H1 (cell line): ENCODE measurements at regions not wholly inside any gene's neighbourhood (a gene's known extent, or its start where the extent isn't known, plus 50 kb on each side); places are given as distances from the start of the nearest gene placed in this dataset.
"Not testable (repeated sequence)": the region's sequence is repeated elsewhere in the genome, so short reads cannot be mapped to it uniquely, and the experiment has no call there.

ENCODE experiments used
- CTCF ChIA-PET: fragments of 300-600 bp; sonication (Branson Sonifier 250); formaldehyde crosslinking; loops from one replicate; lab custom pipeline; 2021; ENCODE audit not compliant: partially characterized antibody; lab: Charles Lee
- POLR2A ChIA-PET: fragments of 300-600 bp; sonication (Branson Sonifier 250); formaldehyde crosslinking; loops from one replicate; lab custom pipeline; 2021; ENCODE audit warnings: inconsistent platforms; ENCODE audit not compliant: partially characterized antibody; lab: Charles Lee
- DNase-seq, 2 experiments: peaks; one replicate each; pipeline versions ENCODE4 v3.0.0 to v3.0.0-alpha.2; 2010 to 2022; ENCODE audit warnings: low spot score in 2 of 2, low read depth in 1 of 2, mixed read lengths in 1 of 2
- FAIRE-seq: peaks from 2 replicates; lab custom pipeline; 2011; peaks lifted over from hg19 to GRCh38; lab: Jason Lieb, UNC
- H2AFZ ChIP-seq: 2 replicates; pipeline ENCODE4 v1.8.1; 2012; ENCODE audit warnings: low read length, inconsistent platforms
- H2AK5ac ChIP-seq: 2 replicates; pipeline ENCODE4 v1.6.1; 2013; ENCODE audit warnings: low read depth, low read length
- H2BK120ac ChIP-seq: replicated peaks from 2 replicates; pipeline ENCODE3; 2013; ENCODE audit warnings: low read depth, low read length, inconsistent platforms
- H2BK12ac ChIP-seq: 2 replicates; pipeline ENCODE4 v1.6.1; 2013; ENCODE audit warnings: low read depth, low read length
- H2BK15ac ChIP-seq: 2 replicates; pipeline ENCODE4 v1.6.1; 2013; ENCODE audit warnings: low read length
- H2BK20ac ChIP-seq: 2 replicates; pipeline ENCODE4 v1.6.1; 2013; ENCODE audit warnings: low read length
- H2BK5ac ChIP-seq: 2 replicates; pipeline ENCODE4 v1.6.1; 2013; ENCODE audit warnings: low read depth, low read length
- H3K14ac ChIP-seq: 2 replicates; pipeline ENCODE4 v1.6.1; 2013; ENCODE audit warnings: inconsistent platforms; ENCODE audit not compliant: insufficient read length
- H3K18ac ChIP-seq: 2 replicates; pipeline ENCODE4 v1.6.1; 2013; ENCODE audit warnings: low read length; ENCODE audit errors: extremely low read depth
- H3K23ac ChIP-seq: 2 replicates; pipeline ENCODE4 v1.6.1; 2013; ENCODE audit warnings: inconsistent platforms; ENCODE audit not compliant: insufficient read length
- H3K23me2 ChIP-seq: 2 replicates; pipeline ENCODE4 v1.6.1; 2013; ENCODE audit warnings: low read depth, low read length
- H3K27ac ChIP-seq: 2 replicates; pipeline ENCODE4 v1.6.1; 2011; ENCODE audit warnings: low read depth, low read length, inconsistent platforms
- H3K27me3 ChIP-seq, 4 experiments: replicated peaks in 1 of 4; 1 replicate in 1 of 4; 2 replicates in 3 of 4; pipeline versions ENCODE4 v1.6.1 to v1.8.1; 2011 to 2013; ENCODE audit warnings: low read length in 3 of 4, mild to moderate bottlenecking in 3 of 4, inconsistent platforms in 2 of 4, mixed read lengths in 2 of 4, moderate library complexity in 1 of 4; ENCODE audit not compliant: control insufficient read depth in 3 of 4, insufficient read depth in 3 of 4; ENCODE audit errors: extremely low read depth in 1 of 4
- H3K36me3 ChIP-seq, 4 experiments: 2 replicates each; pipeline versions ENCODE4 v1.6.1 to v1.8.1; 2011 to 2013; ENCODE audit warnings: mild to moderate bottlenecking in 4 of 4, low read length in 3 of 4, moderate library complexity in 2 of 4, control low read depth in 1 of 4, inconsistent platforms in 1 of 4; ENCODE audit not compliant: insufficient read depth in 4 of 4, control insufficient read depth in 2 of 4
- H3K4ac ChIP-seq: replicated peaks from 2 replicates; pipeline ENCODE3; 2013; ENCODE audit warnings: low read length, low read depth, mixed read lengths, inconsistent platforms; ENCODE audit not compliant: insufficient read length
- H3K4me1 ChIP-seq, 4 experiments: replicated peaks in 1 of 4; 1 replicate in 1 of 4; 2 replicates in 3 of 4; pipeline versions ENCODE4 v1.6.1 to v1.8.1; 2011 to 2013; ENCODE audit warnings: low read length in 3 of 4, inconsistent platforms in 2 of 4, mixed read lengths in 1 of 4; ENCODE audit not compliant: insufficient read depth in 4 of 4, control insufficient read depth in 3 of 4
- H3K4me2 ChIP-seq, 2 experiments: 2 replicates each; pipeline versions ENCODE4 v1.6.1 to v1.8.1; 2011 to 2013; ENCODE audit warnings: low read depth in 2 of 2, low read length in 2 of 2, control low read depth in 1 of 2, inconsistent platforms in 1 of 2, mild to moderate bottlenecking in 1 of 2; ENCODE audit not compliant: insufficient read depth in 1 of 2
- H3K4me3 ChIP-seq, 4 experiments: fragments of 200-600, 300-600 bp in 1 of 4; sonication (generic), shearing (Covaris generic), sonication (Bioruptor Twin) in 1 of 4; 2 replicates each; pipeline versions ENCODE4 v1.5.1 to v1.8.1; 2011 to 2016; ENCODE audit warnings: low read length in 4 of 4, low read depth in 3 of 4, control low read depth in 2 of 4, inconsistent platforms in 2 of 4, mild to moderate bottlenecking in 2 of 4, mixed read lengths in 1 of 4, moderate library complexity in 1 of 4; ENCODE audit not compliant: insufficient read depth in 2 of 4; ENCODE audit errors: extremely low read depth in 1 of 4
- H3K56ac ChIP-seq: replicated peaks from 2 replicates; pipeline ENCODE3; 2013; ENCODE audit warnings: low read depth, mild to moderate bottlenecking, mixed read lengths, low read length, inconsistent platforms; ENCODE audit not compliant: insufficient read length
- H3K79me1 ChIP-seq: 2 replicates; pipeline ENCODE4 v1.6.1; 2013; ENCODE audit warnings: low read depth, low read length, control low read depth
- H3K79me2 ChIP-seq, 2 experiments: 2 replicates each; pipeline versions ENCODE4 v1.6.1 to v1.8.1; 2012 to 2013; ENCODE audit warnings: low read length in 2 of 2, mild to moderate bottlenecking in 2 of 2, inconsistent platforms in 1 of 2; ENCODE audit not compliant: insufficient read depth in 2 of 2, control insufficient read depth in 1 of 2
- H3K9ac ChIP-seq, 4 experiments: replicated peaks in 1 of 4; 1 replicate in 1 of 4; 2 replicates in 3 of 4; pipeline versions ENCODE4 v1.6.1 to v1.8.1; 2011 to 2013; ENCODE audit warnings: low read depth in 3 of 4, low read length in 3 of 4, control low read depth in 2 of 4, mild to moderate bottlenecking in 2 of 4, moderate library complexity in 2 of 4, inconsistent platforms in 1 of 4; ENCODE audit errors: extremely low read depth in 1 of 4
- H3K9me3 ChIP-seq, 2 experiments: 2 replicates each; pipeline versions ENCODE4 v1.6.1 to v1.8.1; 2012 to 2013; ENCODE audit warnings: mild to moderate bottlenecking in 2 of 2, moderate library complexity in 2 of 2, control low read depth in 1 of 2, inconsistent platforms in 1 of 2, low read depth in 1 of 2, low read length in 1 of 2, mixed read lengths in 1 of 2; ENCODE audit not compliant: insufficient read depth in 2 of 2
- H4K20me1 ChIP-seq, 2 experiments: replicated peaks in 1 of 2; 2 replicates each; pipeline versions ENCODE3 to v1.8.1; 2011 to 2013; ENCODE audit warnings: inconsistent platforms in 2 of 2, low read length in 2 of 2, mild to moderate bottlenecking in 1 of 2; ENCODE audit not compliant: insufficient read depth in 2 of 2, control insufficient read depth in 1 of 2
- H4K5ac ChIP-seq: 2 replicates; pipeline ENCODE4 v1.6.1; 2013; ENCODE audit warnings: low read length, low read depth, mixed read lengths, inconsistent platforms; ENCODE audit not compliant: insufficient read length
- H4K8ac ChIP-seq: 2 replicates; pipeline ENCODE4 v1.8.0; 2013; ENCODE audit warnings: mild to moderate bottlenecking, moderate library complexity, low read length, inconsistent platforms; ENCODE audit not compliant: insufficient read depth; ENCODE audit errors: extremely low read depth
- H4K91ac ChIP-seq: replicated peaks from 2 replicates; pipeline ENCODE3; 2013; ENCODE audit warnings: low read length, mixed read lengths, inconsistent platforms; ENCODE audit not compliant: insufficient read length
- WGBS, 2 experiments: shearing (Covaris generic) in 1 of 2; methylation state at CpG; one replicate each; pipeline versions ENCODE4 v1.1.6 to v1.1.7; 2013 to 2015; ENCODE audit warnings: low lambda C conversion rate in 2 of 2, mixed read lengths in 2 of 2, inconsistent platforms in 1 of 2, low coverage in 1 of 2, missing lambda C conversion rate in 1 of 2; ENCODE audit not compliant: insufficient replicate concordance in 2 of 2, insufficient coverage in 1 of 2, insufficient read length in 1 of 2; ENCODE audit errors: extremely low coverage in 1 of 2, missing lambda C conversion rate in 1 of 2; 5-methylcytosine and 5-hydroxymethylcytosine counted together

GRCh38 chr5:34126741-34127140, 83.7 kb upstream of the C1QTNF3 start:
- WGBS, 2 experiments, result 91% methylated on average over 3 of the region's 3 CpGs; no CpG with 5 or more reads in 1 of the 2 experiments
- H2BK120ac ChIP-seq, H2AFZ ChIP-seq, H3K79me2 ChIP-seq, H3K23me2 ChIP-seq, H3K9me3 ChIP-seq, H3K4me2 ChIP-seq, FAIRE-seq, H4K8ac ChIP-seq, H4K91ac ChIP-seq, H3K14ac ChIP-seq, H3K4ac ChIP-seq, H3K4me3 ChIP-seq, H2AK5ac ChIP-seq, H3K79me1 ChIP-seq, POLR2A ChIA-PET, H2BK15ac ChIP-seq, H4K20me1 ChIP-seq, DNase-seq, H3K36me3 ChIP-seq, CTCF ChIA-PET, H3K4me1 ChIP-seq, H4K5ac ChIP-seq, H2BK5ac ChIP-seq, H3K27ac ChIP-seq, H3K27me3 ChIP-seq, H3K18ac ChIP-seq, H3K9ac ChIP-seq, H3K23ac ChIP-seq, H2BK12ac ChIP-seq, H3K56ac ChIP-seq, H2BK20ac ChIP-seq: not testable (repeated sequence)

GRCh38 chr5:34127818-34128217, 84.8 kb upstream of the C1QTNF3 start:
- H3K36me3 ChIP-seq, H3K14ac ChIP-seq, H3K23ac ChIP-seq, H2BK5ac ChIP-seq, CTCF ChIA-PET, H3K9me3 ChIP-seq, H2AK5ac ChIP-seq, H3K56ac ChIP-seq, H2BK120ac ChIP-seq, H4K5ac ChIP-seq, H4K20me1 ChIP-seq, H3K23me2 ChIP-seq, H3K4ac ChIP-seq, H3K4me1 ChIP-seq, H3K4me2 ChIP-seq, H2AFZ ChIP-seq, H2BK12ac ChIP-seq, H4K91ac ChIP-seq, H3K27ac ChIP-seq, H3K18ac ChIP-seq, POLR2A ChIA-PET, H3K79me1 ChIP-seq, H3K79me2 ChIP-seq, H2BK20ac ChIP-seq, FAIRE-seq, H4K8ac ChIP-seq, H3K9ac ChIP-seq, H3K27me3 ChIP-seq, H3K4me3 ChIP-seq, DNase-seq, H2BK15ac ChIP-seq: not testable (repeated sequence)
- WGBS, 2 experiments, result 92% methylated on average over 3 of the region's 3 CpGs; no CpG with 5 or more reads in 1 of the 2 experiments
